GM18861 (cell line): ENCODE measurements at regions not wholly inside any gene's neighbourhood (a gene's known extent, or its start where the extent isn't known, plus 50 kb on each side); places are given as distances from the start of the nearest gene placed in this dataset.
"Not testable (repeated sequence)": the region's sequence is repeated elsewhere in the genome, so short reads cannot be mapped to it uniquely, and the experiment has no call there.

ENCODE experiments used
- ATAC-seq: cut with Tn5 transposase; IDR thresholded peaks from one replicate; pipeline ENCODE4 v1.9.1; 2021; ENCODE audit not compliant: unreplicated experiment

GRCh38 chr12:94817695-94818075, 167.3 kb upstream of the TMCC3 start:
- peak; percentile 49 for ATAC-seq

DNA sequence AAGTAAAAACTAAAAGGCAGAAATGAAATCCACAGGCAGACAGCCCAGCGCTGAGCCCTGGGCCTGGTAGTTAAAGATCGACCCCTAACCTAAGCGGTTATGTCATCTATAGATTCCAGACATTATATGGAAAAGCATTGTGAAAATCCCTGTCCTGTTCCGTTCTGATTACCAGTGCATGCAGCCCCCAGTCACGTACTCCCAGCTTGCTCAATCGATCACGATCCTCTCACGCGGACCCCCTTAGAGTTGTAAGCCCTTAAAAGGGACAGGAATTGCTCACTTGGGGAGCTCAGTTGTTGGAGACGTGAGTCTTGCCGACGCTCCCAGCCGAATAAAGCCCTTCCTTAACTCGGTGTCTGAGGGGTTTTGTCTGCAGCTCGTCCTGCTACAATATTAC, 166.8 kb upstream of the TMCC3 start:
- not testable (repeated sequence) for ATAC-seq

- ATAC-seq: not testable (repeated sequence)
Observed at GRCh38 chr12:94816746-94817145, 166.4 kb upstream of the TMCC3 start.

- no peak for ATAC-seq
Observed at GRCh38 chr12:94815958-94816357, 165.6 kb upstream of the TMCC3 start.

GRCh38 chr12:94815450-94815849, 165.1 kb upstream of the TMCC3 start:
- no peak for ATAC-seq

DNA sequence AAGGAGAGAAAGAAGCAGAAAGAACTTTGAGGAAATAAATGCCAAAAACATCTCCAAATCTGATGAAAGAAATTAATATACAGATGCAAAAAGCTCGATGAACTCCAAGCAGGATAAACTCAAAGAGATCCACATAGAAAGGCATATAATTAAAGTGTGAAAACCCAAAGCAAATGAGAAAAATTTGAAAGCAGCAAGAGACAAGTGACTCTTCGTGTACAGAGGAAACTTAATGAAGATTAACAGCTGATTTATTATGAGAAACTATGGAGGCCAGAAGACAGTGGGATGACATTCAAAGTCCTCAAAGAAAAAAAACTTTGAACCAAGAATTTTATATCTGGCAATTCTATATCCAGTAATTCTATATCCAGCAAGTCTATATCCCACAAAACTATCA, 163.0 kb upstream of the TMCC3 start:
- no peak for ATAC-seq

DNA sequence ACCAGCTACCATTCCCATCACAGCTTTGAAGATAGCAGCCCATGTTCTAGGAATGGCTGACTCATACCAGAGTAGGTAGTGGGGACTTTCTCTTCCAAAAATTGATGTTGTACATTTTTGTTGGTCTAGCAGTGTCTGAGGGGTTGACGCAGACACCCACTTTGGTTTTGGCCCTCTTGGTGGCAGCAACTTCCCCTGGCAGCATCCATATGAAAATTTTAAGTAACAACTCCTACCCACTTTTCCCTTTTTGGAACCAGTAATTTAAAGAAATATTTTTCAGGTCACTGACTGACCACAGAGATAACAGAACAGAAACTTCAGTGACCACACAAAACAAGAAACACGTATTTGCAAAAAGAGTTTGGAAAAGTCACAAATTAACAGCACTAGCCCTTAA, 162.0 kb upstream of the TMCC3 start:
- ATAC-seq: peak; percentile 38

DNA sequence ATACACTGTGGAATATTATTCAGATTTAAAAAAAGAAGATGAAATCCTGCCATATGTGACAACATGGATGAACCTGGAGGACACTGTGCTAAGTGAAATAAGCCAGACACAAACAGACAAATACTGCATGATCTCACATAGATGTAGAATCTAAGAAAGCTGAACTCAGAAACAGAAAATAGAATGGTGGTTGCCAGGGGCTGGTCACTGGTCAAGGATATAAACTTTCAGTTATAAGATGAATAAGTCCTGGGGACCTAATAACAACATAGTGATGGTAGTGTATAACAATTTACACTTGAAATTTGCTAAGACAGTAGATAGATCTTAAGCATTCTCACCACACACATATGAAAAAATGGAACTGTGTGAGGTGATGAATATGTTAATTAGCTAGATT, 161.3 kb upstream of the TMCC3 start:
- no peak for ATAC-seq

DNA sequence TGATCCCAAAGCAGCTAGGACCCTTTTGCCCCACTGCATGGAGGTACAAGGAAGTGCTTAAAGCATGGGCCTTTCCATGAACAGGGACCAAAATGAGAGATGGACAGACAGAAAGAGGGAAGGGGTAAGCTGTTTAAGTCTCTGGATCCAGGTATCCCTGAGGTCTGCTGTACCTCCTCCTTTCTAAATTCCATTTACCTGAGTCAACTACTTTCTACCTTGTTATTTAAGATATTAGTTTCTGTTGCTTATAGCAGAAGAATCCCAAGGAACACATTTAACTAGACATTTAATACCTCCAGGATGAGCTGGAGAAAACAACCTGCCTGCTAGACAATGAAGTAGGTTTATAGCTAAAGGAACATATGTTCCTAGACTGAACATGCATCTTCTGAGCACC, 157.6 kb upstream of the TMCC3 start:
- ATAC-seq: no peak

DNA sequence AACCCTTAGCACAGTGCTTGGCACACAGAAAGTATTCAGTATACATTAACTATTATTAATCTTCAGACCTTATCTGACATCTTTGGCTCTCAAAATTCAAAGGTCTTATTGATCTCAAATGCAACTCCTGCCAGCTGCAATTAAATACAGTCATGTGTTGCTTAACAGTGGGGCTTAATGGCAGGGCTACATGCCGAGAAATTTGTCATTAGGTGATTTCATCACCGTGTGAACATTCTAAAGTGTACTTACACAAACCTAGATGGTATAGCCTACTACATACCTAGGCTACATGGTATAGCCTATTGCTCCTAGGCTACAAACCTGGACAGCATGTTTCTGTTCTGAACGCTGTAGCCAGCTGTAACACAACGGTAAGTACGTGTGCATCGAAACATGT, 156.3 kb upstream of the TMCC3 start:
- no peak for ATAC-seq

DNA sequence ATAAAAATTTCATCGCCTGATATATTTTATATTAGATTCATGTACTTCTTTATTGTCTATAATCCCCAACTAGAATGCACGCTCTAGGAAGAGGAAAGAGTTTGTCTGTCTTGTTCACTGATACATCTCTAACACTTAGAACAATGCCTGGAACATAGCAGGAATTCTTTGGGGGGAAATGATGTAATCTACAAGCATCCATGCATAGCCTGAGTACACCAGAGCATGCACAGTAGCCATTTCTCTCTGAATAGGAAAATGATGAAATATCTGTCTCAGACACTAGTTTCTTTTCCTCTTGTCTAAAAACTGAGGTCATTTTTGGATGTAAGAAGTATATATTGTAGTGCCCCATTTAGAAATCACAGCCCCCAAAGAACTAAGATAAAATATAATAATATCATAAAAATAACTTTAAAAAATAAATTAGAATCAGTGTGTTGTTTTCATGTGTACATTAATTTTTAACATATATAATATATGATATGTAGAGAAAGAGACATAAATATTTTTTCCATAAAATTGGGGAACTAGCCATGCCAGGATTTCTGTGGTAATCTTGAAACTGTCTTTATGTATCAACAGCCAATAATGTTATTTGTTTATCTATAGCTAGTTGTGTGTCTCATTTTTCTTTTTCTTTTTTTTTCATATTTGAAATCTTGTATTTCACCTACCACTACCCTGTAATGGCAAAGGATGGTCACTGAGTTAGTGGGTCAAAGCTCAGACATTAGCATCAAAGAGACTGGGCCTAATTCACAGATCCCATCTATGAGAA, 155.6 kb upstream of the TMCC3 start:
- no peak for ATAC-seq

DNA sequence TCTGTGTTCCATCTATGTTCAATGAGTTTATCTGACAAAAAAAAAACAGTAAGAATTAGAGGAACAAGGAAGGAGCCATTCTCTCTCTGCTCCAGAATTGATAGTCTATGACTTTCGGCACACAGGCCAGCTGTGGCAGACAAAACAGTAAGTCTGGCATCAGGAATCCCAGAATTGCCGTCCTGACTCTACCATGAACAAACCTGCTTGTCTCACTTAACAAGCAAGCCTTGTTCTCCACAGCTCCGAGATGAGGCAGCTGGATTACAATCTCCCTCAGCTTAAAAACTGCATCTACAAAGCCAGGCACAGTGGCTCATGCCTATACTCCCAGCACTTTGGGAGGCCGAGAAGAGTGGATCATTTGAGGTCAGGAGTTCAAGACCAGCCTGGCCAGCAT, 153.6 kb upstream of the TMCC3 start:
- ATAC-seq: no peak

GRCh38 chr12:94802796-94803195, 152.4 kb upstream of the TMCC3 start:
- ATAC-seq: no peak

DNA sequence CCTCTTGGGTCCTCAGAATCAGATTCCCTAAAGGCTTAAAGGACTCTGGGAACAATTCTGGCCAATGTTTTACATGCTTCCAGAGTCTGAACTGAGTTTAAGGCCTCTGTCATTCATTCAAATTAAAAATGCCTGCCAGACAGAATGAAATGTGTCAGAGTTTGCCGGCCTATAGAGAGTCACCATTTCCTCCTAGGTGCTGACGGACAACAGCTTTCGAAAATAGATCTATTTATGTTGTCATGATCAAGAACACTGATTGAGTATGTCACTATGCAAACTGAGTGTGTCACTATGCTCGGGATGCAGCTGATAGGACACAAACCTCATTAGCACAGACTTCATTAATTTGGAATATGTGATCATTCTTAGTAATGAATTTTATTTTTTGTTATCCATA, 151.4 kb upstream of the TMCC3 start:
- no peak for ATAC-seq

- ATAC-seq: no peak
Observed at GRCh38 chr12:94799136-94799535, 148.8 kb upstream of the TMCC3 start.

DNA sequence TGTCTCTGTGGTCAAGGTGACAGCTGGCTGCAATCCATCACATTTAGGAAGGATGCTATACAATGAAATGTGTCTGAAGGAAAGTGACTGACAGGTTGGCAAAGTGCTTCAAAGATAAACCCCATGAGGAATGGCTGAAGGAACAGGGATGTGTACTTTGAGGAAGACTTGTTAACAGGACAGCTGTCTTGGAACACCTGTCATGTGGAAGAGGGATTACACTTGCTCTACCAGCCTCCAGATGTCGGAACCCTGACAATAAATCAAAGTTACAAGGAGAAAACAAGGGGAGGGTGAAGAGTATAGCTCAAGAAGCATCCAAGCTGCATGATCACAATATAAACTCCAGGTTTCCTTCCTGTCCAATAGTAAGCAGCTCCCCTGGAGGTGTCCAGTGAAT, 147.8 kb upstream of the TMCC3 start:
- ATAC-seq: no peak

DNA sequence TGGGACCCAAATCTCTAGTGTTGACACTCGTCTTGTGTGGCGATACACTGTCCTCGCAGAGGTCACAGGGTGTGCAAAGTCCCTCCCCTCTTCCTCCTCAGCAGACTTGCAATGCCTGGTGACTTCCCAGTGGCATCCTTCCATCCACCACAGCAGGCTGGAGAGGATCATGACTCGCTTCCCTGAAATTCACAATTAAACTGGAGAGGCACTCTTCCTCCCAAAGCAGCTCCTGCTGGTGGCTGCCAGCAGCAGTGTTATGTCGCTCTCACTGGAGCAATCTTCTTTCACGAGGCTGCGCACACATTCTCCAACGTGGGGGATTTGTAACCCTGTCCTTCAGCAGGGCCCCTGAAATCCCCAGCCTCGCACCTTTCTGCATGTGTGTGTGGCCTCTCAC, 145.2 kb upstream of the TMCC3 start:
- ATAC-seq: no peak

DNA sequence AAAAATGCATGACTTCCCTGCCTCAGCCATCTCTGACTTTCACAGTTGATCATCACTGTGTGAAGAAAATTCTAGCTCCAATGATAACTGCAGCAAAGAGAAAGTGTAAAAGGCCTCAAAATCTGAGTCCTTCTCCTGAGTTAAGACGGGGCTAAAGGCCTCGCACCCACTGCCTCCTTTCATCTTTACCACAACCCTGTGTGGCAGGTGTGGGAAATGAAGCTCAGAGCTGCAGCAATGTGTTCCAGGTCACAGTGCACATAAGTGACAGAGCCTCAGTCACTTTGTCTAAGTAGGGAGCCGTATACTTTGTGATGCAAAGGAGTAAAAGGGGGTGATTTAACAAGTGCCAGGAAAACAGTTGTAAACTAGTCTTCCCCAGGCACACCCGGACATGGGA, 144.7 kb upstream of the TMCC3 start:
- no peak for ATAC-seq

DNA sequence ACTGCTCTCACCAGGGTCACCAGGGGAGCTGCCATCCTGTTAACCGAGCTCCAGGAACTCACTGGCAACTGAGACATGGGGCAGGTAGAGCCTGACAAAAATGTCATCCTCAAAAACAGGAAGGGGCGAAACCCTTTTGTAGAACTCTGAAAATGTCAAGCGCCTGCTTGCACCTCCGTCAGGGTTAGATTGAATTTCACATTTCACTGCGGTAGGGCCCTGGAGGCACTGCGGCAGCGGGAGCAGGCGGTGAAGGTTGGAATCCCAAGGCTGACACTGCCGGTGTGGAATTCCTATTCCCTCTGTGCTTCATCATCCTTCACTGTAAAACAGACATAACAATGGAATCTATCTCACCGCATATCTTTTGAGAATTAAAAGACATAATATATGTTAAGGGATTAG, 142.8 kb upstream of the TMCC3 start:
- ATAC-seq: no peak

- no peak for ATAC-seq
Observed at GRCh38 chr12:94792693-94793092, 142.3 kb upstream of the TMCC3 start.

GRCh38 chr12:94791933-94792332, 141.6 kb upstream of the TMCC3 start:
- no peak for ATAC-seq

GRCh38 chr12:94790825-94791224, 140.5 kb upstream of the TMCC3 start:
- no peak for ATAC-seq

DNA sequence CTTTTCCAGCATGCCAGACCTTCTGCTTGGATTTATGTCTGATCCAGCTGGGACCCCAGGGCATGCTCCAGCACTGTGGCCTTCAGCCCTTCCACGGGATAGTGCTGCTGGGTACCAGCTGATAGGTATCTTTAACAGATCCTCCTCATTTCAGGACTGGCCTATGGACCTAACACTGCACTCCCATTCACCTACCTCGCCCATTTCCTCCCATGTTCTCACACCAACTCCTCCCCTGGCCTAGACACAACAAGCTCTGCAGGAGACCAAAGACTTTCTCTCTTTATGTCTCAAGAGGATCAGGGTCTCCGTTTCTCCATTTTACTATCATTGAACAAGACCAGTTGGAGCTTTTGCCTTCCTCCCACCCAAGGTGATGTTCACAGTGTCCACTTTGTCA, 140.0 kb upstream of the TMCC3 start:
- no peak for ATAC-seq
